OCI-LY3 (cell line): ENCODE measurements at regions not wholly inside any gene's neighbourhood (a gene's known extent, or its start where the extent isn't known, plus 50 kb on each side); places are given as distances from the start of the nearest gene placed in this dataset.

Experiments used
- CTCF ChIP-seq: fragments of 200-600, 300-600 bp; sonication (generic); IDR thresholded peaks from 2 replicates; pipeline ENCODE4 v1.5.1; 2014; ENCODE audit warnings: antibody characterized with exemption, low read length, low read depth
- EZH2phosphoT487 ChIP-seq: fragments of 200-600 bp; shearing (Covaris generic); IDR thresholded peaks from 2 replicates; pipeline ENCODE4 v1.6.1; 2018; ENCODE audit warnings: antibody characterized with exemption, mixed run types, low read depth

- TF ChIP-seq CTCF, result no peak
- no peak for TF ChIP-seq EZH2phosphoT487
Measured at GRCh38 chr17:72413077-72414031, 292.5 kb downstream of the SOX9 start.
